IMR-90 (cell line): ENCODE measurements at regions not wholly inside any gene's neighbourhood (a gene's known extent, or its start where the extent isn't known, plus 50 kb on each side); places are given as distances from the start of the nearest gene placed in this dataset.

Experiments
- ATAC-seq: fragments of 200-7000 bp; cut with Tn5 transposase; 2 replicates; pipeline ENCODE4 v1.9.1; 2020; ENCODE audit warnings: low read depth, mild to moderate bottlenecking, moderate library complexity
- BruUV-seq: library from RNA; stranded (reverse); fragments of 400-500 nt; replicated peaks from 2 replicates; lab custom pipeline; 2021; lab: Mats Ljungman, UMichigan
- CTCF ChIA-PET: fragments of 300-600 bp; formaldehyde crosslinking; extraction: SDS; loops from one replicate; lab custom pipeline; 2021; ENCODE audit warnings: antibody characterized with exemption; lab: Yijun Ruan, JAX
- POLR2A ChIA-PET: fragments of 300-600 bp; sonication (Branson Sonifier 250); formaldehyde crosslinking; loops from one replicate; lab custom pipeline; 2022; ENCODE audit warnings: antibody characterized with exemption; ENCODE audit not compliant: unreplicated experiment; lab: Charles Lee
- DNase-seq: peaks from one replicate; pipeline ENCODE4 v3.0.0; 2013
- H2AFZ ChIP-seq: replicated peaks from 2 replicates; pipeline ENCODE3; 2013; ENCODE audit warnings: low read length, mild to moderate bottlenecking; ENCODE audit not compliant: poor library complexity
- H2AK5ac ChIP-seq: 2 replicates; pipeline ENCODE4 v1.6.1; 2013; ENCODE audit warnings: low read depth, low read length, inconsistent platforms
- H2AK9ac ChIP-seq: replicated peaks from 2 replicates; pipeline ENCODE3; 2013; ENCODE audit warnings: mild to moderate bottlenecking, low read depth, low read length, moderate library complexity; ENCODE audit not compliant: poor library complexity
- H2BK120ac ChIP-seq: 2 replicates; pipeline ENCODE4 v1.6.1; 2013; ENCODE audit warnings: low read depth, low read length, inconsistent platforms
- H2BK15ac ChIP-seq: 3 replicates; pipeline ENCODE4 v1.6.1; 2013; ENCODE audit warnings: low read depth, low read length, inconsistent platforms
- H2BK20ac ChIP-seq: 2 replicates; pipeline ENCODE4 v1.6.1; 2013; ENCODE audit warnings: low read depth, mild to moderate bottlenecking, inconsistent platforms, low read length, moderate library complexity
- H2BK5ac ChIP-seq: 2 replicates; pipeline ENCODE4 v1.6.1; 2013; ENCODE audit warnings: mild to moderate bottlenecking, low read depth, low read length, inconsistent platforms; ENCODE audit not compliant: poor library complexity, severe bottlenecking
- H3K14ac ChIP-seq: replicated peaks from 2 replicates; pipeline ENCODE4 v1.6.1; 2013; ENCODE audit warnings: low read depth, low read length, inconsistent platforms
- H3K18ac ChIP-seq: 2 replicates; pipeline ENCODE4 v1.6.1; 2013; ENCODE audit warnings: low read depth, low read length, control low read depth
- H3K23ac ChIP-seq: 2 replicates; pipeline ENCODE4 v1.6.1; 2013; ENCODE audit warnings: low read depth, low read length, inconsistent platforms
- H3K27ac ChIP-seq: 2 replicates; pipeline ENCODE4 v1.5.1; 2013; ENCODE audit warnings: mild to moderate bottlenecking, control low read depth, low read length; ENCODE audit not compliant: insufficient read depth
- H3K27me3 ChIP-seq: 2 replicates; pipeline ENCODE4 v1.6.1; 2013; ENCODE audit warnings: low read length; ENCODE audit not compliant: control insufficient read depth, insufficient read depth
- H3K36me3 ChIP-seq: 2 replicates; pipeline ENCODE4 v1.6.1; 2013; ENCODE audit warnings: low read length, mixed read lengths; ENCODE audit not compliant: control insufficient read depth, insufficient read depth
- H3K4ac ChIP-seq: 2 replicates; pipeline ENCODE4 v1.6.1; 2013; ENCODE audit warnings: low read depth, low read length, inconsistent platforms
- H3K4me1 ChIP-seq: 2 replicates; pipeline ENCODE4 v1.6.1; 2013; ENCODE audit warnings: low read length, mixed read lengths; ENCODE audit not compliant: control insufficient read depth, insufficient read depth
- H3K4me2 ChIP-seq: 2 replicates; pipeline ENCODE4 v1.6.1; 2013; ENCODE audit warnings: low read depth, mild to moderate bottlenecking, control low read depth, low read length, moderate library complexity
- H3K4me3 ChIP-seq: 2 replicates; pipeline ENCODE4 v1.5.1; 2013; ENCODE audit warnings: low read depth, mild to moderate bottlenecking, control low read depth, low read length, moderate library complexity; ENCODE audit not compliant: insufficient read depth
- H3K56ac ChIP-seq: 2 replicates; pipeline ENCODE4 v1.6.1; 2013; ENCODE audit warnings: low read length, inconsistent platforms; ENCODE audit not compliant: insufficient read depth; ENCODE audit errors: extremely low read depth
- H3K79me1 ChIP-seq, 2 experiments: 2 replicates each; pipeline ENCODE4 v1.6.1; 2013; ENCODE audit warnings: low read length in 2 of 2, inconsistent platforms in 1 of 2, low read depth in 1 of 2
- H3K9ac ChIP-seq: 2 replicates; pipeline ENCODE4 v1.6.1; 2013; ENCODE audit warnings: low read depth, low read length, control low read depth
- H3K9me1 ChIP-seq: 2 replicates; pipeline ENCODE4 v1.6.1; 2013; ENCODE audit warnings: low read length, inconsistent platforms; ENCODE audit not compliant: insufficient read depth
- H3K9me3 ChIP-seq: 2 replicates; pipeline ENCODE4 v1.6.1; 2013; ENCODE audit warnings: low read length; ENCODE audit not compliant: control insufficient read depth, insufficient read depth
- H4K20me1 ChIP-seq: 2 replicates; pipeline ENCODE4 v1.6.1; 2013; ENCODE audit warnings: low read length, inconsistent platforms; ENCODE audit not compliant: insufficient read depth
- H4K5ac ChIP-seq: 2 replicates; pipeline ENCODE4 v1.6.1; 2013; ENCODE audit warnings: mild to moderate bottlenecking, low read depth, low read length, control low read depth
- H4K8ac ChIP-seq, 2 experiments: 2 replicates each; pipeline ENCODE4 v1.6.1; 2013; ENCODE audit warnings: low read depth in 2 of 2, low read length in 2 of 2, control low read depth in 1 of 2, inconsistent platforms in 1 of 2
- H4K91ac ChIP-seq: 2 replicates; pipeline ENCODE4 v1.6.1; 2013; ENCODE audit warnings: low read depth, low read length, inconsistent platforms; ENCODE audit not compliant: insufficient read depth
- BHLHE40 ChIP-seq: fragments of 150-350 bp; IDR thresholded peaks from 2 replicates; pipeline ENCODE4 v1.6.1; 2016; ENCODE audit warnings: mild to moderate bottlenecking, low read depth, low read length
- CEBPB ChIP-seq: IDR thresholded peaks from 2 replicates; pipeline ENCODE4 v1.6.1; 2012; ENCODE audit warnings: low read depth, low read length, improper control_type of control experiment
- CHD1 ChIP-seq: IDR thresholded peaks from 2 replicates; pipeline ENCODE4 v1.6.1; 2012; ENCODE audit warnings: low read depth, low read length, improper control_type of control experiment
- MAFK ChIP-seq: IDR thresholded peaks from 2 replicates; pipeline ENCODE4 v1.6.1; 2012; ENCODE audit warnings: low read depth, low read length, improper control_type of control experiment
- MAZ ChIP-seq: IDR thresholded peaks from 2 replicates; pipeline ENCODE4 v1.6.1; 2012; ENCODE audit warnings: low read depth, mild to moderate bottlenecking, low read length, improper control_type of control experiment, moderate library complexity, borderline replicate concordance
- MXI1 ChIP-seq: IDR thresholded peaks from 2 replicates; pipeline ENCODE4 v1.6.1; 2012; ENCODE audit warnings: low read depth, mild to moderate bottlenecking, low read length, moderate library complexity, borderline replicate concordance
- NFE2L2 ChIP-seq: fragments of 150-350 bp; IDR thresholded peaks from 2 replicates; pipeline ENCODE4 v1.6.1; 2016; ENCODE audit warnings: low read depth, mild to moderate bottlenecking, low read length
- POLR2A ChIP-seq: IDR thresholded peaks from 2 replicates; pipeline ENCODE4 v1.6.1; 2012; ENCODE audit warnings: mild to moderate bottlenecking, low read depth, low read length
- RAD21 ChIP-seq: IDR thresholded peaks from 2 replicates; pipeline ENCODE4 v1.6.1; 2012; ENCODE audit warnings: low read length, improper control_type of control experiment
- RCOR1 ChIP-seq: IDR thresholded peaks from 2 replicates; pipeline ENCODE4 v1.6.1; 2012; ENCODE audit warnings: mild to moderate bottlenecking, low read length, improper control_type of control experiment; ENCODE audit not compliant: insufficient replicate concordance
- RFX5 ChIP-seq: IDR thresholded peaks from 2 replicates; pipeline ENCODE4 v1.8.0; 2012; ENCODE audit warnings: low read depth, mild to moderate bottlenecking, low read length, moderate library complexity
- USF2 ChIP-seq: fragments of 150-350 bp; IDR thresholded peaks from 2 replicates; pipeline ENCODE4 v1.6.1; 2017; ENCODE audit warnings: mild to moderate bottlenecking, antibody characterized with exemption, low read length, low read depth
- WGBS, 2 experiments: methylation state at CpG; one replicate each; pipeline versions ENCODE4 v1.1.5 to v1.1.7; 2013; ENCODE audit warnings: missing lambda C conversion rate in 2 of 2; ENCODE audit not compliant: insufficient read length in 1 of 2; ENCODE audit errors: extremely low coverage in 2 of 2; 5-methylcytosine and 5-hydroxymethylcytosine counted together
- dilution Hi-C: fragments of 300-500 bp; cut with HindIII; formaldehyde crosslinking; loops from one replicate; pipeline ENCODE4 v1.14.3; 2018; ENCODE audit warnings: low sequenced_read_pairs; ENCODE audit not compliant: unreplicated experiment
- in situ Hi-C: fragments of 300-500 bp; cut with MboI; formaldehyde crosslinking; loops from 3 replicates; pipeline ENCODE4 v1.14.3; 2019; ENCODE audit warnings: low sequenced_read_pairs, inconsistent platforms, mixed read lengths
- intact Hi-C: fragments of 100-400 bp; cut with micrococcal nuclease; formaldehyde crosslinking; loops from 2 replicates; pipeline ENCODE4 v1.10.0; 2022
- TF ChIP-seq, protein P1 (sequence below): conservative IDR thresholded peaks from 2 replicates; pipeline ENCODE4 v1.5.1; 2012; ENCODE audit warnings: mild to moderate bottlenecking, low read depth, low read length, improper control_type of control experiment

DNA sequence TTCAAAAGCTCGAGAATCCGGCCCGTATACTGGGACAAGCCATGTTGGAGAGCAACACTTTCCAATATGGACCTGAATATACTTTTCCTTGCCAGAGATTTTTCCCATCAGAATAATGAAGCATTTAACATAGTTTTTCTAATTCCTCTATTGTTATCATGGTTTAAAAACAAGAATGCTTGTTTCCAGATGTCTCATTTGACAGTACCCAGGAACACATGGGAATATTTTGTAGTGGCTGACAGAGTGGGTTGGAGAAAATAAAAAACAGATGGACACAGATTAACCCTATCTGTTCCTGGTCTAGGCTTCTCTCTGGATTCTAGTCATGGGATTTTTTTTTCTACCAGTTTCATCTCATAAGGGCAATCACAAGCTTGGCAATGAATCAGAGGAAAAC lies 164.8 kb upstream of the CEP162 start:
- H3K23ac ChIP-seq: no peak overlapping the region
- no peak overlapping the region for H2AK5ac ChIP-seq
- H2BK20ac ChIP-seq: no peak overlapping the region
- H3K4me1 ChIP-seq: no peaks in the 10 kb centered on the region
- H3K79me1 ChIP-seq: no peaks in the 10 kb centered on the region
- BruUV-seq: no TSS peak
- TF ChIP-seq CHD1 (no peak), NFE2L2 (no peak), MXI1 (no peak), RCOR1 (no peak), USF2 (no peak), MAZ (no peak), BHLHE40 (no peak), CEBPB (no peak), MAFK (no peak), RFX5 (no peak), RAD21 (no peak), POLR2A (no peak)
- TF ChIP-seq, protein P1, sequence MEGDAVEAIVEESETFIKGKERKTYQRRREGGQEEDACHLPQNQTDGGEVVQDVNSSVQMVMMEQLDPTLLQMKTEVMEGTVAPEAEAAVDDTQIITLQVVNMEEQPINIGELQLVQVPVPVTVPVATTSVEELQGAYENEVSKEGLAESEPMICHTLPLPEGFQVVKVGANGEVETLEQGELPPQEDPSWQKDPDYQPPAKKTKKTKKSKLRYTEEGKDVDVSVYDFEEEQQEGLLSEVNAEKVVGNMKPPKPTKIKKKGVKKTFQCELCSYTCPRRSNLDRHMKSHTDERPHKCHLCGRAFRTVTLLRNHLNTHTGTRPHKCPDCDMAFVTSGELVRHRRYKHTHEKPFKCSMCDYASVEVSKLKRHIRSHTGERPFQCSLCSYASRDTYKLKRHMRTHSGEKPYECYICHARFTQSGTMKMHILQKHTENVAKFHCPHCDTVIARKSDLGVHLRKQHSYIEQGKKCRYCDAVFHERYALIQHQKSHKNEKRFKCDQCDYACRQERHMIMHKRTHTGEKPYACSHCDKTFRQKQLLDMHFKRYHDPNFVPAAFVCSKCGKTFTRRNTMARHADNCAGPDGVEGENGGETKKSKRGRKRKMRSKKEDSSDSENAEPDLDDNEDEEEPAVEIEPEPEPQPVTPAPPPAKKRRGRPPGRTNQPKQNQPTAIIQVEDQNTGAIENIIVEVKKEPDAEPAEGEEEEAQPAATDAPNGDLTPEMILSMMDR: no peak
- H3K56ac ChIP-seq: no peak overlapping the region
- ChIA-PET POLR2A (no interaction called here), CTCF (no interaction called here)
- H4K91ac ChIP-seq: no peak overlapping the region
- H2BK15ac ChIP-seq: no peak overlapping the region
- no peak overlapping the region for H2AFZ ChIP-seq
- no peaks in the 10 kb centered on the region for H4K20me1 ChIP-seq
- H2AK9ac ChIP-seq: no peak overlapping the region
- no peak overlapping the region for H4K5ac ChIP-seq
- H2BK5ac ChIP-seq: no peak overlapping the region
- H3K4ac ChIP-seq: no peak overlapping the region
- H2BK120ac ChIP-seq: no peak overlapping the region
- no peak overlapping the region for H3K14ac ChIP-seq
- no peak overlapping the region for H3K27ac ChIP-seq
- H3K27me3 ChIP-seq: no peaks in the 10 kb centered on the region
- in situ Hi-C loops (no loop called here), dilution Hi-C loops (no loop called here), intact Hi-C loops (no loop called here)
- no peaks in the 10 kb centered on the region for H3K36me3 ChIP-seq
- H3K18ac ChIP-seq: no peak overlapping the region
- H3K4me2 ChIP-seq: no peak overlapping the region
- H4K8ac ChIP-seq: no peak overlapping the region
- DNase-seq (no peak), ATAC-seq (no peak)
- no CpG with 5 or more reads among the region's 3 CpGs for WGBS, 2 experiments
- H3K9ac ChIP-seq: no peak overlapping the region
- no peaks in the 10 kb centered on the region for H3K9me1 ChIP-seq
- no peaks in the 10 kb centered on the region for H3K9me3 ChIP-seq
- H3K4me3 ChIP-seq: no peak overlapping the region
